ENCODE measurements at regions not wholly inside any gene's neighbourhood (a gene's known extent, or its start where the extent isn't known, plus 50 kb on each side); places are given as distances from the start of the nearest gene placed in this dataset.

DNA sequence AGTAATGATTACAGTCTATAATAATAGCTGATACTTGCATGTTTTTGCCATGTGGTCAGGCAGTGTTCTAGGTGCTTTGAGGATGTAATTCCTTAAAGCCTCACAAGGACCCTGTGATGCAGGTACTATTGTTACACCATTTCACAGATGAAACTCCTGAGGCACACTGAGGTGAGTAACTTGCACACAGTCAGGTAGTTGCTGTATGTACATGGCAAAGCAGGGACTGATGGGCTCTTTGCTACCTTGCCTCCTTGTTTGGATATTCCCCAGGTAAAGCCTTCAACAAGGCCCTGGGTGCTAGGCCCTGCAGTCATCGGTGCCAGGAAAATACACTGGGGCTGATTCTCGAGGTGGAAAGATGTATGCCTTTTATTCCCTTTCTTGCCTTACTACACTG is 317.5 kb downstream of the CXCL12 start:
- no peak for TF ChIP-seq EP300 (IDR thresholded peaks at IDR 0.05; ENCODE audit: borderline replicate concordance in 1 of 2, low read depth in 2 of 2, low read length in 2 of 2)
- TF ChIP-seq, protein P1, sequence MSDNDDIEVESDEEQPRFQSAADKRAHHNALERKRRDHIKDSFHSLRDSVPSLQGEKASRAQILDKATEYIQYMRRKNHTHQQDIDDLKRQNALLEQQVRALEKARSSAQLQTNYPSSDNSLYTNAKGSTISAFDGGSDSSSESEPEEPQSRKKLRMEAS (IDR thresholded peaks at IDR 0.05): no peak
- TF ChIP-seq, protein P2, sequence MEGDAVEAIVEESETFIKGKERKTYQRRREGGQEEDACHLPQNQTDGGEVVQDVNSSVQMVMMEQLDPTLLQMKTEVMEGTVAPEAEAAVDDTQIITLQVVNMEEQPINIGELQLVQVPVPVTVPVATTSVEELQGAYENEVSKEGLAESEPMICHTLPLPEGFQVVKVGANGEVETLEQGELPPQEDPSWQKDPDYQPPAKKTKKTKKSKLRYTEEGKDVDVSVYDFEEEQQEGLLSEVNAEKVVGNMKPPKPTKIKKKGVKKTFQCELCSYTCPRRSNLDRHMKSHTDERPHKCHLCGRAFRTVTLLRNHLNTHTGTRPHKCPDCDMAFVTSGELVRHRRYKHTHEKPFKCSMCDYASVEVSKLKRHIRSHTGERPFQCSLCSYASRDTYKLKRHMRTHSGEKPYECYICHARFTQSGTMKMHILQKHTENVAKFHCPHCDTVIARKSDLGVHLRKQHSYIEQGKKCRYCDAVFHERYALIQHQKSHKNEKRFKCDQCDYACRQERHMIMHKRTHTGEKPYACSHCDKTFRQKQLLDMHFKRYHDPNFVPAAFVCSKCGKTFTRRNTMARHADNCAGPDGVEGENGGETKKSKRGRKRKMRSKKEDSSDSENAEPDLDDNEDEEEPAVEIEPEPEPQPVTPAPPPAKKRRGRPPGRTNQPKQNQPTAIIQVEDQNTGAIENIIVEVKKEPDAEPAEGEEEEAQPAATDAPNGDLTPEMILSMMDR (IDR thresholded peaks at IDR 0.05; ENCODE audit: control extremely low read depth in 1 of 3, insufficient read depth in 1 of 3, low read depth in 1 of 3, low read length in 3 of 3): no peak
- no peak for TF ChIP-seq CEBPB (IDR thresholded peaks at IDR 0.05; ENCODE audit: low read depth, low read length)
- TF ChIP-seq POLR2A (IDR thresholded peaks at IDR 0.05; ENCODE audit: control extremely low read depth in 1 of 2, low read depth in 2 of 2, low read length in 2 of 2): no peak
- TF ChIP-seq TBP (IDR thresholded peaks at IDR 0.05; ENCODE audit: low read depth, low read length): no peak
- no peak for TF ChIP-seq EGR1 (IDR thresholded peaks at IDR 0.05; ENCODE audit: borderline replicate concordance, low read depth, low read length)
- no peak for TF ChIP-seq BRCA1 (IDR thresholded peaks at IDR 0.05; ENCODE audit: low read depth, low read length)

Data from H1 (cell line).